A549 (cell line): ENCODE measurements at regions not wholly inside any gene's neighbourhood (a gene's known extent, or its start where the extent isn't known, plus 50 kb on each side); places are given as distances from the start of the nearest gene placed in this dataset.

ENCODE experiments used
- BHLHE40 ChIP-seq: IDR thresholded peaks from 2 replicates; pipeline ENCODE4 v1.6.1; 2012; ENCODE audit warnings: low read depth, low read length, inconsistent platforms
- EP300 ChIP-seq, 2 experiments: fragments of >200 bp; sonication (Bioruptor Twin); formaldehyde crosslinking; IDR thresholded peaks; 2 replicates in 1 of 2; 3 replicates in 1 of 2; pipeline ENCODE4 v1.6.1; 2016 to 2017
- JUN ChIP-seq, 2 experiments: fragments of >200 bp; sonication (Bioruptor Twin); formaldehyde crosslinking; IDR thresholded peaks; 2 replicates in 1 of 2; 3 replicates in 1 of 2; pipeline ENCODE4 v1.6.1; 2016 to 2017
- JUNB ChIP-seq: fragments of >200 bp; sonication (Bioruptor Twin); formaldehyde crosslinking; IDR thresholded peaks from 2 replicates; pipeline ENCODE4 v1.6.1; 2016
- PHF8 ChIP-seq: fragments of 200-600 bp; sonication (generic); IDR thresholded peaks from 2 replicates; pipeline ENCODE4 v1.6.1; 2016; ENCODE audit warnings: low read depth, mild to moderate bottlenecking, antibody characterized with exemption, moderate library complexity, borderline replicate concordance
- RAD21 ChIP-seq, 2 experiments: fragments of >200 bp in 1 of 2; sonication (Bioruptor Twin) in 1 of 2; formaldehyde crosslinking in 1 of 2; IDR thresholded peaks in 1 of 2; conservative IDR thresholded peaks in 1 of 2; 2 replicates in 1 of 2; 3 replicates in 1 of 2; pipeline ENCODE4 v1.6.1; 2012 to 2018; ENCODE audit warnings: inconsistent platforms in 1 of 2
- RARB ChIP-seq: fragments of 250-450 bp; sonication (Bioruptor Pico); IDR thresholded peaks from 2 replicates; pipeline ENCODE4 v1.8.0; 2021; ENCODE audit warnings: mild to moderate bottlenecking, moderate library complexity
- TP53 ChIP-seq: fragments of 250-450 bp; sonication (Bioruptor Pico); IDR thresholded peaks from 2 replicates; pipeline ENCODE4 v1.5.0; 2021; ENCODE audit warnings: mild to moderate bottlenecking, moderate library complexity
- TF ChIP-seq, protein P1 (sequence below): IDR thresholded peaks from 2 replicates; pipeline ENCODE4 v1.6.1; 2012
- TF ChIP-seq, protein P2 (sequence below): fragments of >200 bp; sonication (Bioruptor Twin); formaldehyde crosslinking; IDR thresholded peaks from 3 replicates; pipeline ENCODE4 v1.5.1; 2016
- TF ChIP-seq, protein P3 (sequence below): fragments of 150-350 bp; IDR thresholded peaks from 2 replicates; pipeline ENCODE4 v1.6.1; 2014; ENCODE audit warnings: low read depth, mild to moderate bottlenecking, low read length
- TF ChIP-seq, protein P4 (sequence below): fragments of 450-650 bp; IDR thresholded peaks from 2 replicates; pipeline ENCODE4 v1.6.1; 2014; ENCODE audit warnings: antibody characterized with exemption
- TF ChIP-seq, protein P5 (sequence below): fragments of 200-600 bp; sonication (generic); IDR thresholded peaks from 2 replicates; pipeline ENCODE4 v1.6.1; 2016; ENCODE audit warnings: antibody characterized with exemption, mild to moderate bottlenecking, moderate library complexity

DNA sequence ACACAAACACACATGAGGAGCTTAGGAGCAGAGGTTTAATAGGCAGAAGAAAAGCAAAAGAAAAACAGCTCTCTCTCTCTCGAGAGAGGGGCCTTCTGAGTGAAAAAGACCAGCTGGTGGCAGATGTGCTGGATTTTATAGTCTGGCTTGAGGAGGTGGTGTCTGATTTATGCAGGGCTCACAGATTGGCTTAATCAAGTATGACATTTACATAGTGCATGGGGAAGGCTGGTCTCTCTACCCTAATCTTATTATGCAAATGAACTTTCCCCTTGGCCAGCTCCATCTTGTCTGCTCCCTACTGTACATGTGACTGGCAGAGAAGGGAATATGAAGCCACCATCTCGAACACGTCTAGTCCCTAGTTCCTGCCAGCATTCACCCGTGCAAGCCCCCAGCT lies 219.5 kb upstream of the ZNF804B start:
- TF ChIP-seq, protein P1, sequence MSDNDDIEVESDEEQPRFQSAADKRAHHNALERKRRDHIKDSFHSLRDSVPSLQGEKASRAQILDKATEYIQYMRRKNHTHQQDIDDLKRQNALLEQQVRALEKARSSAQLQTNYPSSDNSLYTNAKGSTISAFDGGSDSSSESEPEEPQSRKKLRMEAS: no peak
- TF ChIP-seq RAD21 (conservative IDR thresholded peaks at IDR 0.05 in 1 of 2, IDR thresholded peaks at IDR 0.05 in 1 of 2) (no peak), EP300 (IDR thresholded peaks at IDR 0.05) (no peak), JUN (IDR thresholded peaks at IDR 0.05) (no peak), JUNB (no peak), RARB (CRISPR knock-in tag) (no peak), TP53 (CRISPR knock-in tag) (no peak), PHF8 (no peak), BHLHE40 (no peak)
- TF ChIP-seq, protein P2, sequence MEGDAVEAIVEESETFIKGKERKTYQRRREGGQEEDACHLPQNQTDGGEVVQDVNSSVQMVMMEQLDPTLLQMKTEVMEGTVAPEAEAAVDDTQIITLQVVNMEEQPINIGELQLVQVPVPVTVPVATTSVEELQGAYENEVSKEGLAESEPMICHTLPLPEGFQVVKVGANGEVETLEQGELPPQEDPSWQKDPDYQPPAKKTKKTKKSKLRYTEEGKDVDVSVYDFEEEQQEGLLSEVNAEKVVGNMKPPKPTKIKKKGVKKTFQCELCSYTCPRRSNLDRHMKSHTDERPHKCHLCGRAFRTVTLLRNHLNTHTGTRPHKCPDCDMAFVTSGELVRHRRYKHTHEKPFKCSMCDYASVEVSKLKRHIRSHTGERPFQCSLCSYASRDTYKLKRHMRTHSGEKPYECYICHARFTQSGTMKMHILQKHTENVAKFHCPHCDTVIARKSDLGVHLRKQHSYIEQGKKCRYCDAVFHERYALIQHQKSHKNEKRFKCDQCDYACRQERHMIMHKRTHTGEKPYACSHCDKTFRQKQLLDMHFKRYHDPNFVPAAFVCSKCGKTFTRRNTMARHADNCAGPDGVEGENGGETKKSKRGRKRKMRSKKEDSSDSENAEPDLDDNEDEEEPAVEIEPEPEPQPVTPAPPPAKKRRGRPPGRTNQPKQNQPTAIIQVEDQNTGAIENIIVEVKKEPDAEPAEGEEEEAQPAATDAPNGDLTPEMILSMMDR: no peak
- TF ChIP-seq, protein P3, sequence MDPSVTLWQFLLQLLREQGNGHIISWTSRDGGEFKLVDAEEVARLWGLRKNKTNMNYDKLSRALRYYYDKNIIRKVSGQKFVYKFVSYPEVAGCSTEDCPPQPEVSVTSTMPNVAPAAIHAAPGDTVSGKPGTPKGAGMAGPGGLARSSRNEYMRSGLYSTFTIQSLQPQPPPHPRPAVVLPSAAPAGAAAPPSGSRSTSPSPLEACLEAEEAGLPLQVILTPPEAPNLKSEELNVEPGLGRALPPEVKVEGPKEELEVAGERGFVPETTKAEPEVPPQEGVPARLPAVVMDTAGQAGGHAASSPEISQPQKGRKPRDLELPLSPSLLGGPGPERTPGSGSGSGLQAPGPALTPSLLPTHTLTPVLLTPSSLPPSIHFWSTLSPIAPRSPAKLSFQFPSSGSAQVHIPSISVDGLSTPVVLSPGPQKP: no peak
- TF ChIP-seq, protein P4, sequence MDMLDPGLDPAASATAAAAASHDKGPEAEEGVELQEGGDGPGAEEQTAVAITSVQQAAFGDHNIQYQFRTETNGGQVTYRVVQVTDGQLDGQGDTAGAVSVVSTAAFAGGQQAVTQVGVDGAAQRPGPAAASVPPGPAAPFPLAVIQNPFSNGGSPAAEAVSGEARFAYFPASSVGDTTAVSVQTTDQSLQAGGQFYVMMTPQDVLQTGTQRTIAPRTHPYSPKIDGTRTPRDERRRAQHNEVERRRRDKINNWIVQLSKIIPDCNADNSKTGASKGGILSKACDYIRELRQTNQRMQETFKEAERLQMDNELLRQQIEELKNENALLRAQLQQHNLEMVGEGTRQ: no peak
- TF ChIP-seq, protein P5, sequence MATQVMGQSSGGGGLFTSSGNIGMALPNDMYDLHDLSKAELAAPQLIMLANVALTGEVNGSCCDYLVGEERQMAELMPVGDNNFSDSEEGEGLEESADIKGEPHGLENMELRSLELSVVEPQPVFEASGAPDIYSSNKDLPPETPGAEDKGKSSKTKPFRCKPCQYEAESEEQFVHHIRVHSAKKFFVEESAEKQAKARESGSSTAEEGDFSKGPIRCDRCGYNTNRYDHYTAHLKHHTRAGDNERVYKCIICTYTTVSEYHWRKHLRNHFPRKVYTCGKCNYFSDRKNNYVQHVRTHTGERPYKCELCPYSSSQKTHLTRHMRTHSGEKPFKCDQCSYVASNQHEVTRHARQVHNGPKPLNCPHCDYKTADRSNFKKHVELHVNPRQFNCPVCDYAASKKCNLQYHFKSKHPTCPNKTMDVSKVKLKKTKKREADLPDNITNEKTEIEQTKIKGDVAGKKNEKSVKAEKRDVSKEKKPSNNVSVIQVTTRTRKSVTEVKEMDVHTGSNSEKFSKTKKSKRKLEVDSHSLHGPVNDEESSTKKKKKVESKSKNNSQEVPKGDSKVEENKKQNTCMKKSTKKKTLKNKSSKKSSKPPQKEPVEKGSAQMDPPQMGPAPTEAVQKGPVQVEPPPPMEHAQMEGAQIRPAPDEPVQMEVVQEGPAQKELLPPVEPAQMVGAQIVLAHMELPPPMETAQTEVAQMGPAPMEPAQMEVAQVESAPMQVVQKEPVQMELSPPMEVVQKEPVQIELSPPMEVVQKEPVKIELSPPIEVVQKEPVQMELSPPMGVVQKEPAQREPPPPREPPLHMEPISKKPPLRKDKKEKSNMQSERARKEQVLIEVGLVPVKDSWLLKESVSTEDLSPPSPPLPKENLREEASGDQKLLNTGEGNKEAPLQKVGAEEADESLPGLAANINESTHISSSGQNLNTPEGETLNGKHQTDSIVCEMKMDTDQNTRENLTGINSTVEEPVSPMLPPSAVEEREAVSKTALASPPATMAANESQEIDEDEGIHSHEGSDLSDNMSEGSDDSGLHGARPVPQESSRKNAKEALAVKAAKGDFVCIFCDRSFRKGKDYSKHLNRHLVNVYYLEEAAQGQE: no peak
